ENCODE measurements at regions not wholly inside any gene's neighbourhood (a gene's known extent, or its start where the extent isn't known, plus 50 kb on each side); places are given as distances from the start of the nearest gene placed in this dataset.
"Not testable (repeated sequence)": the region's sequence is repeated elsewhere in the genome, so short reads cannot be mapped to it uniquely, and the experiment has no call there.

DNA sequence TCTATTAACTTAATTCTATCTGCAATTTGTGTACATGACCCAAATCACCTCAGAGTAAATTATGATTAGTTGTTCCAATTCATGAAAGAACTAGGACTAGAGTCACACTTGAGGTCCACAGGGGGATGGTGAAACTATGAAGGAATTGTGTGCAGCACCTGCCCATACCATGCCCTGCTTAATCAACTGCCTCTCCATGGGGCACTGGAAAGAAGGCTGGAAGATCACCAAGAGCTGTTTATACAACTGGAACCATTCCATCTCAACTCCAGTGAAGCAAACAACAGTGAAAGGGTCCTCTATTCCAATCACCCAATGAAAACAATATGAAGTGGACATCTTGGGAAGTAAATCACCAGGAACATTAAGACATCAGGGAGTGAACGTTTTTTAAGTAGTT, 98.7 kb upstream of the SEMA3D start:
- H3K27me3 Mint-ChIP-seq (ENCODE audit: low read depth), result no peaks in the 10 kb centered on the region
- H3K4me1 Mint-ChIP-seq (ENCODE audit: low read depth), result peaks cover 8% of the 10 kb centered on the region
- H3K36me3 Mint-ChIP-seq (ENCODE audit: low read depth), result no peaks in the 10 kb centered on the region
- H3K27ac Mint-ChIP-seq (ENCODE audit: unreplicated experiment), result no peak overlapping the region
- DNase-seq (ENCODE audit: low spot score), result no peak
- no peak overlapping the region for H3K4me3 Mint-ChIP-seq (ENCODE audit: unreplicated experiment)
- no peaks in the 10 kb centered on the region for H3K9me3 Mint-ChIP-seq (ENCODE audit: low read depth)
- TF ChIP-seq, protein P1, sequence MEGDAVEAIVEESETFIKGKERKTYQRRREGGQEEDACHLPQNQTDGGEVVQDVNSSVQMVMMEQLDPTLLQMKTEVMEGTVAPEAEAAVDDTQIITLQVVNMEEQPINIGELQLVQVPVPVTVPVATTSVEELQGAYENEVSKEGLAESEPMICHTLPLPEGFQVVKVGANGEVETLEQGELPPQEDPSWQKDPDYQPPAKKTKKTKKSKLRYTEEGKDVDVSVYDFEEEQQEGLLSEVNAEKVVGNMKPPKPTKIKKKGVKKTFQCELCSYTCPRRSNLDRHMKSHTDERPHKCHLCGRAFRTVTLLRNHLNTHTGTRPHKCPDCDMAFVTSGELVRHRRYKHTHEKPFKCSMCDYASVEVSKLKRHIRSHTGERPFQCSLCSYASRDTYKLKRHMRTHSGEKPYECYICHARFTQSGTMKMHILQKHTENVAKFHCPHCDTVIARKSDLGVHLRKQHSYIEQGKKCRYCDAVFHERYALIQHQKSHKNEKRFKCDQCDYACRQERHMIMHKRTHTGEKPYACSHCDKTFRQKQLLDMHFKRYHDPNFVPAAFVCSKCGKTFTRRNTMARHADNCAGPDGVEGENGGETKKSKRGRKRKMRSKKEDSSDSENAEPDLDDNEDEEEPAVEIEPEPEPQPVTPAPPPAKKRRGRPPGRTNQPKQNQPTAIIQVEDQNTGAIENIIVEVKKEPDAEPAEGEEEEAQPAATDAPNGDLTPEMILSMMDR (IDR thresholded peaks at IDR 0.05), result no peak

DNA sequence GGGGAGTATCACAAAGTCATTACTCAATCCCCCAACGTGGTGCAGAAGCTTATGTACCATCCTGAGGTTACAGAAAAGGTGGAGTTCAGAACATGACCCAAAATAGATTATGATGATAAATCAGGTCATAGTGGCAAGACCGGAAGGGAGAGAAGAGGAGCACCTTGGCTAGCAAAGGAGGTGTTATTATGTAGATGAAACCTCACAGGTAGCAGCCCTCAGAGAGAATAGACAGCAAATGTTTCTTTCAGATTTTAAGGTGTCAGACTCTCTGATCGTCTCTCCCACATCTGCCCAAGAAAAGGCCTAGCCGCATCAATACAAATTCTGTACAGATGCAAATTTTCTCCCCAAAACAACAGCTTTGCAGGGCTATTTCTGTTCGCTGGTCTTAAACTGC, 88.3 kb upstream of the SEMA3D start:
- H3K27ac Mint-ChIP-seq (ENCODE audit: unreplicated experiment), result no peak overlapping the region
- H3K36me3 Mint-ChIP-seq (ENCODE audit: low read depth), result no peaks in the 10 kb centered on the region
- no peaks in the 10 kb centered on the region for H3K9me3 Mint-ChIP-seq (ENCODE audit: low read depth)
- H3K4me1 Mint-ChIP-seq (ENCODE audit: low read depth), result no peaks in the 10 kb centered on the region
- H3K27me3 Mint-ChIP-seq (ENCODE audit: low read depth), result no peaks in the 10 kb centered on the region
- TF ChIP-seq, protein P1 (IDR thresholded peaks at IDR 0.05), result no peak
- no peak overlapping the region for H3K4me3 Mint-ChIP-seq (ENCODE audit: unreplicated experiment)
- no peak for DNase-seq (ENCODE audit: low spot score)

DNA sequence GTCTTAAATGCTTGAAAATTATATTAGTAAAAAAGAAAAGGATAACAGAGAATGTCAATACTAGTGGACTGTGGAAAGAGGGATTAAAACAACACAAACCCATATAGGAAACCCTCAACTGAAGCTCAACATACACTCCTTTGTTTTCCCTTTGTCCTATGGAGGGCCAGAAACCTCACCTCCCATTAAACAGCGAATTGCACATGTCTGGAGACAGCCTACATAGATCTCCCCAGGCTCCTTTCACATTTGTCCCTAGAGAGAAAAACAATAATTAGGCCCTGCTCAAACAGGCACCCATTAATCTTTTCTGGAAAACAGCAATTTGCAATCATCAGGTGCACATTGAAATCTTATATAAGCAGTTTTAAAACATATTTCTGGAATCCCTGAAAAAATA, 87.6 kb upstream of the SEMA3D start:
- Mint-ChIP-seq H3K36me3 (ENCODE audit: low read depth) (no peaks in the 10 kb centered on the region), H3K27me3 (ENCODE audit: low read depth) (no peaks in the 10 kb centered on the region), H3K9me3 (ENCODE audit: low read depth) (no peaks in the 10 kb centered on the region), H3K4me1 (ENCODE audit: low read depth) (no peaks in the 10 kb centered on the region), H3K4me3 (ENCODE audit: unreplicated experiment) (no peak overlapping the region), H3K27ac (ENCODE audit: unreplicated experiment) (no peak overlapping the region)
- no peak for DNase-seq (ENCODE audit: low spot score)
- TF ChIP-seq, protein P1 (IDR thresholded peaks at IDR 0.05), result no peak

DNA sequence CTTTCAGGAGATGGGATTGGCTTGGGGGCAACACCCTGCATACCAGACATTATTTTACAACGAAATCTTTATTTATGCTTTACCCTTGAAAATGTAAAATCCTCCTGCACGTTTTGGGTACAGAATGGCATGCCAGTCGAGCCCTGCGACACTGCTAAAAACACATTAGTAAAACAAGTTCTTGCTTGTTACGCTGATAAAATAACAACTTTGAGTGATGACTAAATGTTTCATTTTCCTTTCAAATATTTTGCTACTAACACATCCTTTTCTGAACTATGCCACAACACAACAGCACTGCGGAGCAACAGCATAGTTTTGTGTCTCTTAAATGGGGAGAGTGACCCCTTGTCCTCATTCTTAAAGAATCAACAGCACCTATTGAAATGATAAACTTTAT, 76.0 kb upstream of the SEMA3D start:
- Mint-ChIP-seq H3K9me3 (ENCODE audit: low read depth) (peaks cover 16% of the 10 kb centered on the region), H3K4me1 (ENCODE audit: low read depth) (peaks cover 20% of the 10 kb centered on the region), H3K36me3 (ENCODE audit: low read depth) (no peaks in the 10 kb centered on the region), H3K27ac (ENCODE audit: unreplicated experiment) (peak overlapping the region; percentile 60), H3K27me3 (ENCODE audit: low read depth) (no peaks in the 10 kb centered on the region), H3K4me3 (ENCODE audit: unreplicated experiment) (peak overlapping the region; percentile 17)
- TF ChIP-seq, protein P1 (IDR thresholded peaks at IDR 0.05), result no peak
- DNase-seq (ENCODE audit: low spot score), result no peak

DNA sequence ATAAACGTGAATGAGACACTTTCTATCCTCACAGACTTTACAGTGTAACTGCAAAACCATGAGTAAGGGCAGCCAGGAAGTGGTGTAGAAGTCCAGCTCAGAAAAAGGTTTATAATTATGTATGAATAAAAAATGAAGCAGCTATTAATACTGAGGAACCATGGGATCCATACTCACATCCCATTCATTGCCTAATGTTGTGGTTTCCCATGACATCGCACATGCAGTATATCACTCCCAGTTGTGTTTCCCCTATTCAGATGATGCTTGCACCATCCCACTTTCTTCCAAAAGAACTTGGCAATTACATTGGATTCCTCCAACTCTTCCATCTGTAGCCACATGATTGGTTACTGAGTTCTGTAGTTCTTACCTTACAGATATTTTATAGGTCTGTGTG, 74.5 kb upstream of the SEMA3D start:
- TF ChIP-seq, protein P1 (IDR thresholded peaks at IDR 0.05), result no peak
- Mint-ChIP-seq H3K4me3 (ENCODE audit: unreplicated experiment) (no peak overlapping the region), H3K9me3 (ENCODE audit: low read depth) (peaks cover 3% of the 10 kb centered on the region), H3K4me1 (ENCODE audit: low read depth) (peaks cover 20% of the 10 kb centered on the region), H3K27me3 (ENCODE audit: low read depth) (no peaks in the 10 kb centered on the region), H3K36me3 (ENCODE audit: low read depth) (no peaks in the 10 kb centered on the region), H3K27ac (ENCODE audit: unreplicated experiment) (peak overlapping the region; percentile 23)
- DNase-seq (ENCODE audit: low spot score), result no peak

DNA sequence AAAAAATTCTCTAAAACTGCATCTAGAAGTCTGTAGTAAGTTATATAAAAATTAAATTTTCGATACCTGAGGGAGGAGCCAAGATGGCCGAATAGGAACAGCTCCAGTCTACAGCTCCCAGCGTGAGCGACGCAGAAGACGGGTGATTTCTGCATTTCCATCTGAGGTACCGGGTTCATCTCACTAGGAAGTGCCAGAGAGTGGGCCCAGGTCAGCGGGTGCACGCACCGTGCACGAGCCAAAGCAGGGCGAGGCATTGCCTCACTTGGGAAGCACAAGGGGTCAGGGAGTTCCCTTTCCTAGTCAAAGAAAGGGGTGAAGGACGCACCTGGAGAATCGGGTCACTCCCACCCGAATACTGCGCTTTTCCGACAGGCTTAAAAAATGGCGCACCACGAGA, 62.9 kb upstream of the SEMA3D start:
- peaks cover 14% of the 10 kb centered on the region for H3K9me3 Mint-ChIP-seq (ENCODE audit: low read depth)
- H3K4me1 Mint-ChIP-seq (ENCODE audit: low read depth); H3K36me3 Mint-ChIP-seq (ENCODE audit: low read depth); H3K27ac Mint-ChIP-seq (ENCODE audit: unreplicated experiment); DNase-seq (ENCODE audit: low spot score); H3K27me3 Mint-ChIP-seq (ENCODE audit: low read depth); H3K4me3 Mint-ChIP-seq (ENCODE audit: unreplicated experiment): not testable (repeated sequence)
